GM12878 (cell line): ENCODE measurements at regions not wholly inside any gene's neighbourhood (a gene's known extent, or its start where the extent isn't known, plus 50 kb on each side); places are given as distances from the start of the nearest gene placed in this dataset.
A peak's percentile ranks its signal among the peaks of the same experiment; 100 is the strongest.

Source experiments
- ATAC-seq: fragments of 200-7000 bp; cut with Tn5 transposase; 3 replicates; pipeline ENCODE4 v1.9.1; 2020; ENCODE audit warnings: mild to moderate bottlenecking, moderate library complexity
- BruUV-seq: library from RNA; stranded (reverse); fragments of 400-500 nt; replicated peaks from 2 replicates; lab custom pipeline; 2021; lab: Mats Ljungman, UMichigan
- CTCF ChIA-PET: fragments of 300-600 bp; sonication (Branson Sonifier 250); formaldehyde crosslinking; extraction: SDS; loops from one replicate; lab custom pipeline; 2021; ENCODE audit warnings: inconsistent platforms; lab: Yijun Ruan, JAX
- POLR2A ChIA-PET: fragments of 350-600 bp; formaldehyde crosslinking; extraction: SDS; loops from one replicate; lab custom pipeline; 2021; ENCODE audit warnings: inconsistent platforms; lab: Charles Lee
- RAD21 ChIA-PET: fragments of 300-600 bp; sonication (Branson Sonifier 250); formaldehyde crosslinking; loops from one replicate; lab custom pipeline; 2023; ENCODE audit warnings: antibody characterized with exemption; ENCODE audit not compliant: unreplicated experiment; lab: Charles Lee
- SMC1A ChIA-PET: fragments of 300-600 bp; sonication (Branson Sonifier 250); formaldehyde crosslinking; loops from one replicate; lab custom pipeline; 2023; ENCODE audit not compliant: unreplicated experiment, uncharacterized antibody; lab: Charles Lee
- DNase-seq: peaks from one replicate; pipeline ENCODE4 v3.0.0-alpha.2; 2011; ENCODE audit warnings: low read depth, low spot score
- FAIRE-seq: peaks from 3 replicates; lab custom pipeline; 2011; peaks lifted over from hg19 to GRCh38; lab: Jason Lieb, UNC
- H2AFZ ChIP-seq: 2 replicates; pipeline ENCODE4 v1.6.0; 2011; ENCODE audit warnings: low read depth, low read length, control low read depth; ENCODE audit not compliant: control insufficient read depth
- H3K27ac ChIP-seq: 2 replicates; pipeline ENCODE4 v1.5.1; 2011; ENCODE audit warnings: control low read depth; ENCODE audit not compliant: control insufficient read depth, insufficient read depth
- H3K27me3 ChIP-seq, 2 experiments: replicated peaks in 1 of 2; 2 replicates each; pipeline versions ENCODE4 v1.6.0 to v1.6.1; 2011; ENCODE audit warnings: low read length in 1 of 2; ENCODE audit not compliant: control insufficient read depth in 2 of 2, insufficient read depth in 2 of 2
- H3K36me3 ChIP-seq, 2 experiments: 2 replicates each; pipeline ENCODE4 v1.5.1; 2011; ENCODE audit warnings: low read length in 1 of 2; ENCODE audit not compliant: control insufficient read depth in 2 of 2, insufficient read depth in 2 of 2
- H3K4me1 ChIP-seq: 2 replicates; pipeline ENCODE4 v1.6.1; 2011; ENCODE audit warnings: mild to moderate bottlenecking, low read length, moderate library complexity, mixed read lengths; ENCODE audit not compliant: control insufficient read depth, insufficient read depth
- H3K4me2 ChIP-seq: 2 replicates; pipeline ENCODE4 v1.6.0; 2011; ENCODE audit warnings: control low read depth; ENCODE audit not compliant: control insufficient read depth, insufficient read depth
- H3K4me3 ChIP-seq: fragments of 200-600 bp; sonication (generic); 2 replicates; pipeline ENCODE4 v1.5.1; 2016
- H3K79me2 ChIP-seq: 2 replicates; pipeline ENCODE4 v1.6.0; 2011; ENCODE audit warnings: low read length; ENCODE audit not compliant: control insufficient read depth, insufficient read depth
- H3K9ac ChIP-seq: 2 replicates; pipeline ENCODE4 v1.8.0; 2011; ENCODE audit warnings: low read length, control low read depth, mixed read lengths; ENCODE audit not compliant: control insufficient read depth, insufficient read depth
- H3K9me3 ChIP-seq: replicated peaks from 3 replicates; pipeline ENCODE4 v1.5.1; 2011; ENCODE audit warnings: mild to moderate bottlenecking, low read length; ENCODE audit not compliant: control insufficient read depth, insufficient read depth
- H4K20me1 ChIP-seq: 2 replicates; pipeline ENCODE4 v1.6.0; 2011; ENCODE audit not compliant: control insufficient read depth, insufficient read depth
- ATF2 ChIP-seq: IDR thresholded peaks from 2 replicates; pipeline ENCODE4 v1.6.1; 2012; ENCODE audit warnings: low read length, inconsistent platforms
- ATF7 ChIP-seq: fragments of 450-650 bp; IDR thresholded peaks from 2 replicates; pipeline ENCODE4 v1.6.1; 2016; ENCODE audit warnings: low read depth, mild to moderate bottlenecking
- EP300 ChIP-seq, 2 experiments: fragments of 150-350 bp in 1 of 2; IDR thresholded peaks; 2 replicates each; pipeline ENCODE4 v1.6.1; 2011 to 2012; ENCODE audit warnings: low read depth in 2 of 2, low read length in 2 of 2, borderline replicate concordance in 1 of 2, improper control_type of control experiment in 1 of 2, inconsistent platforms in 1 of 2; ENCODE audit not compliant: control insufficient read depth in 1 of 2
- EZH2 ChIP-seq: IDR thresholded peaks from 2 replicates; pipeline ENCODE4 v1.6.1; 2012; ENCODE audit warnings: low read depth, mild to moderate bottlenecking, control low read depth, inconsistent platforms, low read length, borderline replicate concordance; ENCODE audit not compliant: control insufficient read depth
- GATAD2B ChIP-seq: fragments of 450-650 bp; conservative IDR thresholded peaks from 2 replicates; pipeline ENCODE4 v1.6.1; 2017; ENCODE audit warnings: low read depth, mild to moderate bottlenecking, moderate library complexity
- HDAC6 ChIP-seq: fragments of 200-600 bp; sonication (generic); IDR thresholded peaks from one replicate; pipeline ENCODE4 v1.8.0; 2017; ENCODE audit warnings: antibody characterized with exemption; ENCODE audit not compliant: unreplicated experiment
- IKZF2 ChIP-seq, 2 experiments: fragments of 450-650 bp; IDR thresholded peaks; 2 replicates each; pipeline ENCODE4 v1.6.1; 2017; ENCODE audit warnings: mild to moderate bottlenecking in 2 of 2, moderate library complexity in 2 of 2
- JUNB ChIP-seq: IDR thresholded peaks from 2 replicates; pipeline ENCODE4 v1.6.1; 2016; ENCODE audit warnings: antibody characterized with exemption, mild to moderate bottlenecking
- KDM1A ChIP-seq: fragments of 200-600 bp; sonication (generic); IDR thresholded peaks from 2 replicates; pipeline ENCODE4 v1.6.1; 2016; ENCODE audit warnings: borderline replicate concordance
- MAX ChIP-seq: IDR thresholded peaks from 2 replicates; pipeline ENCODE4 v1.6.1; 2012; ENCODE audit warnings: low read depth, low read length, improper control_type of control experiment
- MEF2A ChIP-seq: IDR thresholded peaks from 2 replicates; pipeline ENCODE4 v1.6.1; 2011; ENCODE audit warnings: low read depth, mild to moderate bottlenecking, low read length, moderate library complexity; ENCODE audit not compliant: insufficient read depth
- MTA2 ChIP-seq: fragments of 450-650 bp; IDR thresholded peaks from 2 replicates; pipeline ENCODE4 v1.6.1; 2016; ENCODE audit warnings: low read depth, mild to moderate bottlenecking, moderate library complexity
- NBN ChIP-seq: fragments of 450-650 bp; IDR thresholded peaks from 2 replicates; pipeline ENCODE4 v1.6.1; 2016
- NFYB ChIP-seq: IDR thresholded peaks from 2 replicates; pipeline ENCODE4 v1.6.1; 2011; ENCODE audit warnings: low read depth, mild to moderate bottlenecking, low read length, improper control_type of control experiment, moderate library complexity; ENCODE audit not compliant: insufficient read depth
- NR2F1 ChIP-seq: fragments of 450-650 bp; conservative IDR thresholded peaks from 2 replicates; pipeline ENCODE4 v1.6.1; 2017; ENCODE audit warnings: mild to moderate bottlenecking
- RFX5 ChIP-seq: IDR thresholded peaks from 2 replicates; pipeline ENCODE4 v1.6.1; 2011; ENCODE audit warnings: low read depth, low read length, improper control_type of control experiment
- RUNX3 ChIP-seq: IDR thresholded peaks from 2 replicates; pipeline ENCODE4 v1.6.1; 2012; ENCODE audit warnings: low read length, inconsistent platforms
- SMARCA5 ChIP-seq: fragments of 450-650 bp; IDR thresholded peaks from 2 replicates; pipeline ENCODE4 v1.6.1; 2017; ENCODE audit warnings: mild to moderate bottlenecking
- SMC3 ChIP-seq: IDR thresholded peaks from 2 replicates; pipeline ENCODE4 v1.6.1; 2011; ENCODE audit warnings: low read length, improper control_type of control experiment, borderline replicate concordance
- SP1 ChIP-seq: IDR thresholded peaks from one replicate; pipeline ENCODE4 v1.6.1; 2011; ENCODE audit warnings: low read depth, low read length
- SPI1 ChIP-seq: IDR thresholded peaks from 2 replicates; pipeline ENCODE4 v1.6.1; 2011; ENCODE audit warnings: low read depth, mild to moderate bottlenecking, low read length, moderate library complexity, borderline replicate concordance; ENCODE audit not compliant: insufficient read depth
- TAF1 ChIP-seq: IDR thresholded peaks from 2 replicates; pipeline ENCODE4 v1.6.1; 2011; ENCODE audit warnings: mild to moderate bottlenecking, low read depth, low read length, borderline replicate concordance
- WRNIP1 ChIP-seq: IDR thresholded peaks from 2 replicates; pipeline ENCODE4 v1.6.1; 2011; ENCODE audit warnings: low read depth, low read length, improper control_type of control experiment, borderline replicate concordance
- ZBED1 ChIP-seq: IDR thresholded peaks from 2 replicates; pipeline ENCODE4 v1.6.1; 2016; ENCODE audit warnings: borderline replicate concordance
- ZNF622 ChIP-seq: fragments of 450-650 bp; IDR thresholded peaks from 2 replicates; pipeline ENCODE4 v1.6.1; 2017; ENCODE audit warnings: mild to moderate bottlenecking, inconsistent platforms
- WGBS: methylation state at CpG from one replicate; pipeline ENCODE4 v1.1.6; 2016; ENCODE audit warnings: low lambda C conversion rate; ENCODE audit not compliant: insufficient replicate concordance, insufficient coverage; ENCODE audit errors: missing lambda C conversion rate; 5-methylcytosine and 5-hydroxymethylcytosine counted together
- in situ Hi-C: fragments of 300-500 bp; cut with MboI; formaldehyde crosslinking; loops from 9 replicates; pipeline ENCODE4 v1.14.3; 2018; ENCODE audit warnings: mixed read lengths
- intact Hi-C: fragments of 100-400 bp; cut with micrococcal nuclease; formaldehyde crosslinking; loops from one replicate; pipeline ENCODE4 v1.14.2; 2022; ENCODE audit not compliant: unreplicated experiment

- TF ChIP-seq MAX = no peak
- no peak for TF ChIP-seq HDAC6
- 0 out of 2 replicates have a peak, but pooled peaks have one; percentile 4 for TF ChIP-seq JUNB
- no peak for TF ChIP-seq NBN
- TF ChIP-seq NFYB = 0 out of 2 replicates have a peak, but pooled peaks have one; percentile 6
- TF ChIP-seq EP300 (IDR thresholded peaks at IDR 0.05; ENCODE audit: borderline replicate concordance in 1 of 2, control insufficient read depth in 1 of 2, low read depth in 2 of 2, low read length in 2 of 2) = no peak
- no peak for TF ChIP-seq TAF1
- TF ChIP-seq RUNX3 = peak; percentile 27
- no peak for TF ChIP-seq ZNF622
- no peak for TF ChIP-seq SPI1
These were observed 110.8 kb upstream of the NR2F2 start (continued) for GRCh38 chr15:96219681-96220080.

- in situ Hi-C loops = no loop called here
- no peak for TF ChIP-seq EZH2
- TF ChIP-seq NR2F1 = no peak
- TF ChIP-seq SPI1 = peak; percentile 82
- no peak for TF ChIP-seq SMC3
- no peak for TF ChIP-seq ZBED1
- 0 out of 2 replicates have a peak, but pooled peaks have one; percentile 23 for TF ChIP-seq RFX5
- peak; percentile 27; the same call in 1 of the 2 replicates for TF ChIP-seq MTA2
- TF ChIP-seq GATAD2B = no peak
- TF ChIP-seq SMARCA5 = no peak
- TF ChIP-seq KDM1A = no peak
- TF ChIP-seq IKZF2 (IDR thresholded peaks at IDR 0.05) = peak in 1 of 2 experiments; percentile 27; a peak in 1 of 4 replicates
- no peak for TF ChIP-seq ATF2
- TF ChIP-seq MEF2A = no peak
- TF ChIP-seq ATF7 = no peak
- TF ChIP-seq SP1 = no peak
- no peak for TF ChIP-seq WRNIP1
These were observed 109.8 kb upstream of the NR2F2 start for GRCh38 chr15:96220657-96221056.

More at GRCh38 chr15:96220657-96221056, 109.8 kb upstream of the NR2F2 start:
- Histone ChIP-seq H3K27ac (no peak overlapping the region), H3K9me3 (no peaks in the 10 kb centered on the region; the same call in 2 of the 3 replicates), H3K27me3 (no peaks in the 10 kb centered on the region), H3K79me2 (no peaks in the 10 kb centered on the region), H2AFZ (no peak overlapping the region), H3K4me2 (no peak overlapping the region), H3K4me1 (no peaks in the 10 kb centered on the region), H3K4me3 (no peak overlapping the region), H4K20me1 (no peaks in the 10 kb centered on the region), H3K36me3 (no peaks in the 10 kb centered on the region), H3K9ac (no peak overlapping the region)
- POLR2A ChIA-PET = no interaction called here
- CTCF ChIA-PET = no interaction called here
- ATAC-seq = peak; percentile 78
- SMC1A ChIA-PET = interaction anchor here (0.6 to 1.4 kb wide), 3 partner anchors 13 to 126 kb away, joined by 3 to 4 read pairs (median 3); no protein-coding TSS in a partner anchor
- DNase-seq = no peak
- RAD21 ChIA-PET = no interaction called here
- WGBS = 59% methylated on average over 3 of the region's 3 CpGs
- no peak for FAIRE-seq
- intact Hi-C loops = no loop called here
- no TSS peak for BruUV-seq
